ENCODE measurements at regions not wholly inside any gene's neighbourhood (a gene's known extent, or its start where the extent isn't known, plus 50 kb on each side); places are given as distances from the start of the nearest gene placed in this dataset.

DNA sequence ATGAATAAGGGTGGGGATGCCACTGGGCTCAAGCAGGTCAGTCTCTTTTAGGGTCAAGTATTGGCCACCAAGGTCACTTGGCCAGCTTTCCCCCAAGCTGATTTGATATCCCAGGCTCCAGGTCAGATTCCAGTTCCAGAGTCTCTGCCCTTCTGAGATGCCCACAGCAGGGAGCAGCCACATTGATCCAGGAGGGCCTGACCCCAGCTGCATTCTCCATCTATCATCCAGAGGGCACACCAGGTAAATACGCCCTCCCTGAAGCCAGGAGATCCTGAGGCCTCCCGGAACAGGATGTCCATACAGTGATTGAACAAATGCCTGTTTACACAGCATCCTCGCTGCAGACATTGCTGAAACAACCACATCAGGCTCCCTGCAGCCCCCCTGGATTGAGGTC, 264.6 kb upstream of the TLE3 start:
- intact Hi-C loops (cut with DNase I): no loop called here
- Histone ChIP-seq H3K27ac (no peak overlapping the region), H3K4me1 (no peaks in the 10 kb centered on the region), H3K36me3 (no peaks in the 10 kb centered on the region), H3K4me3 (no peak overlapping the region), H3K27me3 (no peaks in the 10 kb centered on the region), H3K9me3 (no peaks in the 10 kb centered on the region)
- DNase-seq (peak in 1 of 4 donors; percentile 3), ATAC-seq (no peak)
- TF ChIP-seq, protein P1, sequence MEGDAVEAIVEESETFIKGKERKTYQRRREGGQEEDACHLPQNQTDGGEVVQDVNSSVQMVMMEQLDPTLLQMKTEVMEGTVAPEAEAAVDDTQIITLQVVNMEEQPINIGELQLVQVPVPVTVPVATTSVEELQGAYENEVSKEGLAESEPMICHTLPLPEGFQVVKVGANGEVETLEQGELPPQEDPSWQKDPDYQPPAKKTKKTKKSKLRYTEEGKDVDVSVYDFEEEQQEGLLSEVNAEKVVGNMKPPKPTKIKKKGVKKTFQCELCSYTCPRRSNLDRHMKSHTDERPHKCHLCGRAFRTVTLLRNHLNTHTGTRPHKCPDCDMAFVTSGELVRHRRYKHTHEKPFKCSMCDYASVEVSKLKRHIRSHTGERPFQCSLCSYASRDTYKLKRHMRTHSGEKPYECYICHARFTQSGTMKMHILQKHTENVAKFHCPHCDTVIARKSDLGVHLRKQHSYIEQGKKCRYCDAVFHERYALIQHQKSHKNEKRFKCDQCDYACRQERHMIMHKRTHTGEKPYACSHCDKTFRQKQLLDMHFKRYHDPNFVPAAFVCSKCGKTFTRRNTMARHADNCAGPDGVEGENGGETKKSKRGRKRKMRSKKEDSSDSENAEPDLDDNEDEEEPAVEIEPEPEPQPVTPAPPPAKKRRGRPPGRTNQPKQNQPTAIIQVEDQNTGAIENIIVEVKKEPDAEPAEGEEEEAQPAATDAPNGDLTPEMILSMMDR (IDR thresholded peaks at IDR 0.05): no peak

DNA sequence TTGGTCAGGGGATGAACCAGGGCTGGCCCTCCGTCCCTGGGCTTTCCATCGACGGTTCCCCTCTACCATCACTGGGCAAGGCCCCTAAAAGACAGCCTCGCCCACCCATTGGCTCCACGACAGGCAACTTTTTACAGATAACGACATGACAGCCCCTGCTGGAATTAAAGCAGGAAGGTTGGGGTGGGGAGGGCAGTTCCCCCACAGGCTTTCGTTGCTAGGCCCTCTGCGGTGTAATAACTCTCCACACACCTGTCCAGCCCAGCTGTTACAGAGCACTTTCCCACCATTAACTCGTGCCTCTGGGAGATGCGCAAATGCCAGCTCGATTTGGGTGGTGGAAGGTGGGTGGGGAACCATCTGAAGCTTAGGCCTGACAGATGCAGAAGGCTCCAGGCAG, 264.2 kb upstream of the TLE3 start:
- H3K9me3 ChIP-seq: no peaks in the 10 kb centered on the region
- TF ChIP-seq, protein P1 (IDR thresholded peaks at IDR 0.05): no peak
- peak in 1 of 4 donors; percentile 22 for DNase-seq
- no peaks in the 10 kb centered on the region for H3K4me1 ChIP-seq
- ATAC-seq: no peak
- H3K27ac ChIP-seq: no peak overlapping the region
- H3K36me3 ChIP-seq: no peaks in the 10 kb centered on the region
- intact Hi-C loops (cut with DNase I): no loop called here
- H3K27me3 ChIP-seq: no peaks in the 10 kb centered on the region
- H3K4me3 ChIP-seq: no peak overlapping the region

DNA sequence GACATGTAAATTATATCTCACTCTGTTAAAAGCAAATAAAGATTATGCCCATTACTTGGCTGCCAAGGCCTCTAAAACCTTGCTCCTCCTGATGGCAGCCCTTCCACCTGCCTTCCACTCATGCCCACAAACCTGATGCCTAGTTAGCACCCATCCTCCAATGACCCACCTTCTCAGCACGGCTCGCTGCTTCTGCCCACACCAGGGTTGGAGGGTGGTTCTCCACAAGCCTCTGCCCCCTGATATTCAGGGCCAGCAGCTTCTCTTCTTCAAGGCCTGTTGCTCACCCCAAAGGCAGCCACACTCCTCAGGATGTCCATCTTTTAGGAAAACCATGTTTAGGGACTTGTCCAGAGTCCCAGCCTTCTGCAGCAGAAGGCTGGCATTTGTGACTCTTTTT, 263.4 kb upstream of the TLE3 start:
- no peaks in the 10 kb centered on the region for H3K36me3 ChIP-seq
- no peak overlapping the region for H3K4me3 ChIP-seq
- ATAC-seq: no peak
- H3K27me3 ChIP-seq: no peaks in the 10 kb centered on the region
- H3K27ac ChIP-seq: no peak overlapping the region
- TF ChIP-seq, protein P1 (IDR thresholded peaks at IDR 0.05): no peak
- H3K9me3 ChIP-seq: no peaks in the 10 kb centered on the region
- no peak for DNase-seq
- H3K4me1 ChIP-seq: no peaks in the 10 kb centered on the region
- intact Hi-C loops (cut with DNase I): no loop called here

DNA sequence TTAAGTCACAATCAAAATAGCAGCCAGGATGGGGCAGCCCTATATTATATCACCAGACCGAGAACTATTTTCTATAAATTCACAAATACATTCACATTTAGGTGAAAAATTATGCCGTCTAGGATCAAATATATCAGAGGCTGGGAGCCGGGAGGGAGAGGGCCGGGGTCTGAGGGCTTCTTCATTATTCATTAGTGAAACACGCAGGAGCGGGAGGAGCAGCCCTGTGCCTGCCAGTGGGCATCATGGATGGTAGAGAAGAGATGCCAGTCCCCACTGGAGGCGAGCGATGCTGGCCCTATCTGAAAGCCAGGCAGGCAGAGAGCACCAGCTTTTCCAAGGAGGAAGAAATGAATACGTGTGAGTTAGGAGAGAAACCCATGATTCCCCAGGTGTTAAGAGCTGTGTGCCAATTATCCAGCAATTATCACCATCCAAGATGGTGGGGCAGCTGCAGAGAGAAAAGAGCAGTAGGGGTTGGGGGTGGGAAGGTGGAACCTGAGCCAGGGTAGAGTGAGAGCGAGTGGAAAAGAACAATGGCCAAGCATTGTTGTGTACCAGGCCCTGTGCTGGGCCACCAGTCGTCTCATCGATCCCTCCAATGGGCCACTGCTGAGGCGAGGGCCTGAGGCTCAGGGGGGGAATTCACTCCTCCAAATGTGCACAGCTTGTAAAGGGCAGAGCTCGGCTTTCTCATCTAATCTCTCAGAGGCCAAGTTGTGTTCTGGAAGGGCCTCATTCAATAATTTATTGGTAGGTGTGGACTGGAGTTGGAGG, 261.3 kb upstream of the TLE3 start:
- Histone ChIP-seq H3K4me1 (no peaks in the 10 kb centered on the region), H3K9me3 (no peaks in the 10 kb centered on the region), H3K27me3 (no peaks in the 10 kb centered on the region), H3K27ac (no peak overlapping the region), H3K36me3 (no peaks in the 10 kb centered on the region), H3K4me3 (no peak overlapping the region)
- DNase-seq (no peak), ATAC-seq (no peak)
- intact Hi-C loops (cut with DNase I): no loop called here
- TF ChIP-seq, protein P1 (IDR thresholded peaks at IDR 0.05): no peak

DNA sequence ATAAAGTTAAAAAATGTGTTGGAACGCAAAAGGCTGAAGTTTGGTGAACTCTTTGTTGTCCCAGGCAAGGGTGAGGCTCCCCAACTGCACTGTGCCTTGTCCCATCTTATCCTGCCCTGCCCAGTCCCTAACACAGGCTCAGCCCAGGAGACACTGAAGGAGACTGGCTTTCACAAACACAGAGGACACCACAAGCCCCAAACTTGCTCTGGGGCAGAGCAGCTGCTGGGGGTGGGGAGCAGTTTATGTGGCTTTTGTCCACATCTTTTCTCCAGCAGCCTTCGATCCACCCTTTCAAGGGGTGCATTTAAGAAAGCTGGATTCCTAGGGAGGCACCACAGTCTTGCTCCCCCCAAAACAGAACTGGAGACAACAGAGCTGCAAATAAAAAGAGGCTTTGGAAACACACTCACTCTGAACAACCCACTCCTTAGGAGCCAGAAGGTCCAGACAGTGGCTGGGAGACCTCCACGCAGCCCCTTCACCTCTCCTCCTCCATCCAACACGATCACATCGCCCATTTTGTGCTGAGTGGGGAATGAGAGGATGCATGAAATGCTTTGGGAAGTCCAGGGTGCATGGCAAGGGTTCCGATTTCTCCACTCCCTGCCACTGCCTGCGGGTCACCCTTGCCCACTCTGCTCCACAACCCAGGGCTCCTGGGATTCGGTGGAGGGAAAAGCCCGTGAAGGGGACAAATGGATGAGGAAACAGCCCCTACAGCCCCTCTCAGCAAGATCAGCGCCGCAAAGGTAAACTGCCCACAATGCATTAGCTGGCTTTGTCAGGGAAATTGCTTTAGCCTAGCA, 260.5 kb upstream of the TLE3 start:
- Histone ChIP-seq H3K4me1 (no peaks in the 10 kb centered on the region), H3K4me3 (no peak overlapping the region), H3K9me3 (no peaks in the 10 kb centered on the region), H3K27me3 (no peaks in the 10 kb centered on the region), H3K36me3 (no peaks in the 10 kb centered on the region), H3K27ac (no peak overlapping the region)
- no peak for ATAC-seq
- TF ChIP-seq, protein P1 (IDR thresholded peaks at IDR 0.05): no peak
- intact Hi-C loops (cut with DNase I): no loop called here
- no peak for DNase-seq
